ENCODE measurements at regions not wholly inside any gene's neighbourhood (a gene's known extent, or its start where the extent isn't known, plus 50 kb on each side); places are given as distances from the start of the nearest gene placed in this dataset.

DNA sequence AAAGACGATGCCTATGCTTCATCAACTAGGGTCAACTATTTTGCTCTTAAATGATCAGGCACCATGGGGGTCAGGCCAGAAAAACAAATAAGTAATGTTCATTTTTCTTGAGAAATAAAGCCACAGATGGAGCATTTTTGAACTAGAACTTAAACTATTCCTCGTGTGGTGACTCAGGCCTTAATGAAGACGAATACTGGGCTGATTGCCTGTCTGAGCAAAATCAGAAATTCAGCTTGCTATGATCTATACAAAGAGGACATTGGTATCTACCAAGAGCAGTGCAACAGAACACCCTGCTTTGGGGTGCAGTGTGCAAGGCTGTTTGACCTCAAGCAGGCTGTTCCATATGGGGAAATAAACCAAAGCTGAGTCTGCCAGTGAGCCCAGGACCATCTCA, 176.0 kb downstream of the NRP2 start:
- no peak for DNase-seq (ENCODE audit: extremely low spot score, unreplicated experiment)
- Mint-ChIP-seq H3K4me1 (ENCODE audit: unreplicated experiment) (peaks cover 21% of the 10 kb centered on the region), H3K27ac (no peak overlapping the region), H3K4me3 (no peak overlapping the region), H3K9me3 (peaks cover 4% of the 10 kb centered on the region), H3K27me3 (peaks cover 17% of the 10 kb centered on the region), H3K36me3 (peaks cover 4% of the 10 kb centered on the region)
- TF ChIP-seq, protein P1, sequence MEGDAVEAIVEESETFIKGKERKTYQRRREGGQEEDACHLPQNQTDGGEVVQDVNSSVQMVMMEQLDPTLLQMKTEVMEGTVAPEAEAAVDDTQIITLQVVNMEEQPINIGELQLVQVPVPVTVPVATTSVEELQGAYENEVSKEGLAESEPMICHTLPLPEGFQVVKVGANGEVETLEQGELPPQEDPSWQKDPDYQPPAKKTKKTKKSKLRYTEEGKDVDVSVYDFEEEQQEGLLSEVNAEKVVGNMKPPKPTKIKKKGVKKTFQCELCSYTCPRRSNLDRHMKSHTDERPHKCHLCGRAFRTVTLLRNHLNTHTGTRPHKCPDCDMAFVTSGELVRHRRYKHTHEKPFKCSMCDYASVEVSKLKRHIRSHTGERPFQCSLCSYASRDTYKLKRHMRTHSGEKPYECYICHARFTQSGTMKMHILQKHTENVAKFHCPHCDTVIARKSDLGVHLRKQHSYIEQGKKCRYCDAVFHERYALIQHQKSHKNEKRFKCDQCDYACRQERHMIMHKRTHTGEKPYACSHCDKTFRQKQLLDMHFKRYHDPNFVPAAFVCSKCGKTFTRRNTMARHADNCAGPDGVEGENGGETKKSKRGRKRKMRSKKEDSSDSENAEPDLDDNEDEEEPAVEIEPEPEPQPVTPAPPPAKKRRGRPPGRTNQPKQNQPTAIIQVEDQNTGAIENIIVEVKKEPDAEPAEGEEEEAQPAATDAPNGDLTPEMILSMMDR (conservative IDR thresholded peaks at IDR 0.05): no peak

DNA sequence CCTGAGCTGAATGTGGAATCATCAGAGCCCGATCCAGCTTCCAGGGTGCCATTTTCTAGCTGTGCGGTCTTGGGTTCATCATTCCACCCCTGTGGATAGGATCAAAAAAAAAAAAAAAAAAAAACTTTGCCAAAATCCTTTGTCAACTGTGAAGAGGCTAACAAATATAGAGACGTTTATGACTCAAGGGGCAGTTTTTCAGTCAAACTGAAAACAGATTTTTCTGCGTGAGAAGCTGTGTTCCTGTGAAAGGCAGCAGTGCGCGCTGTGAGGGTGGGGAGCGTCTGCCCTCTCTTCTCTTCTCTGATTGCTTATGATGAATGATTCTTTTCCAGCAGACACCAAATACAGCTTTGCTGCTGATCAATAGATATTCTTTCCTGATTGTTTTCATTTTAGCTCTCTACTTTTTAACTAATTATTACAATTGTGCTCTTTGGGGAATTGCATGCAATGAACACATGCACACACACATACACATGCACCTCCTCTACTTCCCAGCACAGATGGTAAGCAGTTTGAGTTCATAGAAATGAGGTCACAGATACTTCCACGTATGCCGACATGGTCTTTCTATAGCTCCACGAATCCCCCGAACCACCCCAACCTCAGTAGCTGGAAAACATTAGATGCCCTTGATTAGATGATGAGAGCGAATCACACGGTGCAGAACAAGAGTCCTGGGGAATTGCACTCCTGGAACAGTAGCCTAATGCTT, 175.4 kb downstream of the NRP2 start:
- no peak overlapping the region for H3K4me3 Mint-ChIP-seq
- peaks cover 4% of the 10 kb centered on the region for H3K9me3 Mint-ChIP-seq
- peaks cover 21% of the 10 kb centered on the region for H3K27me3 Mint-ChIP-seq

DNA sequence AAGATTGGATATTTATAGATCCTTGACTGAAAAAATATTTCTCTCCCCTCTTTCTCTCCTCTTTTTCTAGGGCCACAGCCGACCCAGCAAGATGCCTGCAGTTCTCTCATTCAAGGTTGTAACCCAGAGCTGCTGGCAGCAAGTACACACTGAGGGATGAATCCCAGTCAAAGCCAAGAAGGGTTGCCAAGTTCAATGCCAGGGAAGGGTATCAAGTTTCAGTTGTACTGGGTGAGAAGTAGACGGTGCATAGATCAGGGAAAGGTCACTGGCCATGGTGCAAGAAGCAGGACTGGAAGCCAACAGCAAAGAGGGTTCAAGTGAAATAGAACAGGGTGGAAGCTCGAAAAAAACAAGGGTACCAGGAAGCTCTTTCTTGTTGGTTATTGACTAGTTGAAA, 170.2 kb downstream of the NRP2 start:
- H3K27ac Mint-ChIP-seq: no peak overlapping the region
- H3K9me3 Mint-ChIP-seq: no peaks in the 10 kb centered on the region
- peaks cover 8% of the 10 kb centered on the region for H3K4me1 Mint-ChIP-seq (ENCODE audit: unreplicated experiment)
- no peak for DNase-seq (ENCODE audit: extremely low spot score, unreplicated experiment)
- peaks cover 4% of the 10 kb centered on the region for H3K27me3 Mint-ChIP-seq
- H3K4me3 Mint-ChIP-seq: no peak overlapping the region
- H3K36me3 Mint-ChIP-seq: no peaks in the 10 kb centered on the region
- TF ChIP-seq, protein P1 (conservative IDR thresholded peaks at IDR 0.05): no peak

More for the DNA sequence above, 175.4 kb downstream of the NRP2 start:
- H3K36me3 Mint-ChIP-seq: peaks cover 4% of the 10 kb centered on the region
- TF ChIP-seq, protein P1 (conservative IDR thresholded peaks at IDR 0.05): no peak
- H3K4me1 Mint-ChIP-seq (ENCODE audit: unreplicated experiment): peaks cover 21% of the 10 kb centered on the region
- DNase-seq (ENCODE audit: extremely low spot score, unreplicated experiment): no peak
- H3K27ac Mint-ChIP-seq: no peak overlapping the region

DNA sequence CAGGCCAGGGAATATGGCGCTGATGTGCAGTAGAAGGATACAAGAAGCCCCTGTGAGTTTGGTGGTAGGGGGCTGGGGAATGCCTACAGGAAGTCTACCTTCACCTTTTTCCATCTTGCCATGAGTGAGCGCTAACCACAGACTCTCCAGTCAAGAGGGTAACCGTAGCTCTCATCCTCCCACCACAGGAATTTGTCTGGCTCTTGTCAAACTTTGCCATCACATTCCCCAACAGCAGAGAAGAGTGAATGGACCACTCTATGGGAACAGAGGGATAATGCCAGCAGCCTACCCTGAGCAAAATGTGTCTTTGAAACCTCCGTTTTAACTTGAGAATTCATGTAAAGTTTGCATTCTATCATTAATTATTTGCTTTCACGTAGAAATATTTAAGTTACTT, 168.3 kb downstream of the NRP2 start:
- Mint-ChIP-seq H3K4me1 (ENCODE audit: unreplicated experiment) (peaks cover 8% of the 10 kb centered on the region), H3K36me3 (no peaks in the 10 kb centered on the region), H3K27me3 (peaks cover 4% of the 10 kb centered on the region), H3K4me3 (no peak overlapping the region), H3K9me3 (no peaks in the 10 kb centered on the region), H3K27ac (no peak overlapping the region)
- TF ChIP-seq, protein P1 (conservative IDR thresholded peaks at IDR 0.05): no peak
- no peak for DNase-seq (ENCODE audit: extremely low spot score, unreplicated experiment)

DNA sequence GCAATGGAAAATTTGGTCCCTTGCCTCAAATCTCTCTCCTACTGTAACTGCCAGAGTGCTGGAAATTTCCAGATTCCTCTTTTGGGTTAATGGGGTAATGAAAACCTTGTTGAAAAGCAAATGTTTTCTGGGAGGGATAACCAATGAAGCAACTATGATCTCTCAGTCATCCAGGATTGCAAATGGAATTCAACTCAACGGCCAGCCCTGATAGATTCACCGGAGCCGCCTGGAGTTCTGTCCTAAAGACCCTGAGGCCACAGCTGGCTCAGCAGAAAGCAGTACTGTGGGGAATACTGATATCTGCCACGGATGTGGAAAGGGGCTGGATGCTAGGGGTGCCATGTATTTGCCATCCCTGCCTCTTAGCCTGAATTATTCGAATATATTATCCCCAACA, 167.8 kb downstream of the NRP2 start:
- peaks cover 8% of the 10 kb centered on the region for H3K4me1 Mint-ChIP-seq (ENCODE audit: unreplicated experiment)
- peaks cover 4% of the 10 kb centered on the region for H3K27me3 Mint-ChIP-seq
- no peak overlapping the region for H3K27ac Mint-ChIP-seq
- no peak for DNase-seq (ENCODE audit: extremely low spot score, unreplicated experiment)
- TF ChIP-seq, protein P1 (conservative IDR thresholded peaks at IDR 0.05): no peak
- no peaks in the 10 kb centered on the region for H3K36me3 Mint-ChIP-seq
- no peak overlapping the region for H3K4me3 Mint-ChIP-seq
- H3K9me3 Mint-ChIP-seq: no peaks in the 10 kb centered on the region

Measured in type B pancreatic cell (in vitro differentiated cells).